HG03457 (cell line): ENCODE measurements at regions not wholly inside any gene's neighbourhood (a gene's known extent, or its start where the extent isn't known, plus 50 kb on each side); places are given as distances from the start of the nearest gene placed in this dataset.

Experiments
- ATAC-seq: cut with Tn5 transposase; IDR thresholded peaks from one replicate; pipeline ENCODE4 v1.9.1; 2021; ENCODE audit warnings: moderate number of reproducible peaks; ENCODE audit not compliant: unreplicated experiment

DNA sequence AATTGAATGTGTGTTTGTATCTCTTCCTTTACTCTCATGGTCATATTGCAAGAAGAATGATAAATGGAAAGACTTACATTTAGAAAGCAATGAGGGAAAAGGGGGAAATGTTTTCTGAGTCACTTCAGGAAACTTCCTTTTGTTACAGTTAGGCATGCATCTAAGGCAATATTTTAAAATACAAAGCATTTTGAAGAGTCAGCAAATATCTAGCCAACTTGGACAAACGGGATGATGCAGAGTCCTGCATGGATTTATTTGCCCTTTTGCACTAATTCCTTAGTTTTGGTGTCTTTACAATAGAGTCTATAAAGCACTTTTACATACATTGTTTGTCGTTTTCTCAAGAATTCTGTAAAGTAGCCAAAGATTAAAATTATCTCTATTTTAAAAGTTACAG, 286.2 kb upstream of the UBE2E2 start:
- ATAC-seq, result no peak

DNA sequence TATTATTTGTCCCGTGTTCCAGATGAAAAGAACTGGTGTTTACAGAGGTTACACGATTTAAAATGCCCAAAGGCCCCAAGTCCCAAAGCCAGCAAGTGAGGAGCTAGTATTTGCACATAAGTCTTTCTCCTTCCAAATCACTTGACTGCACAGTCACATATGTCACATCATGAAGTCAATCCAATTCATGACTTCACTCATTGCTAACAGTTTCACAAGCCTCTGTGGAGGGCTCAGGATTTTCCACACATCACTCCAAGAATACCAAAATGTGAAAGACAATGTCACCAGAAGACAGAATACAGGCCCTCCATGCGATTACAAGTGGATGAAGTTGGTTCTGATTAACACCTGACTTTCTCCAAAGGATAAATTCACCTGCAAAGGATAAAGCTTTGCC, 283.1 kb upstream of the UBE2E2 start:
- ATAC-seq, result no peak

DNA sequence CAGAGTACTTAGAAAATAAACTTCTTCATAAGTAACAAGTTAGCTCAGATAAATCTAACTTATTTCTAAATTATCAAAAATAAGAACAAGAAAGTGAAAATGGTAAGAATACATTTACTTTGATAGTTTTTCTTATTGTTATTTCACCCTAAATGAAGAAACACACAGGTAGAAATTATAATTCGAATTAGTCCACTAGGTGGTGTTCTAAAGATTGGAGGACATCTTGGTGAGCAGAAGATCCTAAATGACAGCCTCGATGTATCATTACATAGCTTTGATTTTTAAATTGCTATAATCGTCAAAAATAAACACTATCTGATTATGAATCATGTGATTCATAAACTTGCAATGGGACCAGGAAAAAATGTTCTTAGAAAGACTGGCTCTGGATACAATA, 280.8 kb upstream of the UBE2E2 start:
- ATAC-seq, result peak; percentile 65

DNA sequence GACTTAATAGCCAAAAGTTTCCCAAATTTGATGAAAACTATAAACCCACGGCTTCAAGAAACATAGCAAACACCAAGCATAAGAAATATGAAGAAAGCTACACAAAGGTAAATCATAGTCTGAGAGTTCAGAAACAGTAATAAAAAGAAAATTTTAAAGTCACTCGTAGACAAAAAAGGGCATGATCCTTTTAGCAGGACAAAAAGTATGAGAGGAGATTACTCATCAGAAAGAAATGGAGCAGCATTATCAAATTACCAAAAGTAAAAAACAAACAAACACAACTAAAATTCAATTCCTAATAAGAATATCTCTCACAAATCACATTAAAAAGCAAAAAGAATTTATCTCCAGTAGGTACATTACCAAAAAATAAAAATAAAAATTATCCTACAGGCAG, 279.4 kb upstream of the UBE2E2 start:
- ATAC-seq, result no peak

DNA sequence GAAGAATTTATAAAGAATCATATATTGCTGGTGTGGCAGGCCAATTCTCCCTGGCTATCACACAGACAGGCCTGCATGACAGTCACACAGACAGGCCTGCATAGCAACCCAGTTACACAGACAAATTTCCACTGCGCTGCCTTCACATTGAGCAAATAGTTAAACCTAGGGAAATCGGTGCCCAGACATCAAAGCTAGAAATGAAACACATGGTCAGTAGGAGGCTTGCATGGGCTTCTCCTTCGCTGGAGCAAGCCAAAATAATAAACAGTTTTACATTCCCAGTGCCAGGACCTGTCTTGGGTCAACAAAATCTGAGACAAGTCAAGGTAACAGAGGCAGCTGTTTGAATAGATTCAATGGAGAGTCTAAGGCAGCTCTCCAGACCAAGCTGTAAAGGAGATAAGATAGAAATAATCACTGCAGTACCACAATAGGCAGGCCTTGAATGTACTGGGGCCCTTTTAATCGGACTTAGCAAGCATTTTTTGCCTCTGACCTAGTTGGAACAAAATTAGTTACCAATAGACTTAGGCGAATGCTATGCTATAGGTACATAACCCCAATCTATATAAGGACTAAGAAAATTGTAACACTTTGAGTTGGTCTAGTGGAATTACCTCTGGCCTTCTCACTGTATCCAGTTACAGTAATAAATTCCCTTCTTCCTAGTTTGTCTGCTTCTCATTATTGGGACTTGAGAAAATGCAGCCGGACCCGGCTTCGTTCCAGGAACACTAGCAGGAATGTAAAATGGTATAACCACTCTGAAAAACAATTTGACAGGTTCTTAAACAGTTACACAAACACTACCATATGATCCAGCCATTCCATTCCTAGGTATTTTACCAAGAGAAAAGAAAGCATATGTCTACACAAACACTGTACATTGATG, 274.7 kb upstream of the UBE2E2 start:
- ATAC-seq, result no peak

DNA sequence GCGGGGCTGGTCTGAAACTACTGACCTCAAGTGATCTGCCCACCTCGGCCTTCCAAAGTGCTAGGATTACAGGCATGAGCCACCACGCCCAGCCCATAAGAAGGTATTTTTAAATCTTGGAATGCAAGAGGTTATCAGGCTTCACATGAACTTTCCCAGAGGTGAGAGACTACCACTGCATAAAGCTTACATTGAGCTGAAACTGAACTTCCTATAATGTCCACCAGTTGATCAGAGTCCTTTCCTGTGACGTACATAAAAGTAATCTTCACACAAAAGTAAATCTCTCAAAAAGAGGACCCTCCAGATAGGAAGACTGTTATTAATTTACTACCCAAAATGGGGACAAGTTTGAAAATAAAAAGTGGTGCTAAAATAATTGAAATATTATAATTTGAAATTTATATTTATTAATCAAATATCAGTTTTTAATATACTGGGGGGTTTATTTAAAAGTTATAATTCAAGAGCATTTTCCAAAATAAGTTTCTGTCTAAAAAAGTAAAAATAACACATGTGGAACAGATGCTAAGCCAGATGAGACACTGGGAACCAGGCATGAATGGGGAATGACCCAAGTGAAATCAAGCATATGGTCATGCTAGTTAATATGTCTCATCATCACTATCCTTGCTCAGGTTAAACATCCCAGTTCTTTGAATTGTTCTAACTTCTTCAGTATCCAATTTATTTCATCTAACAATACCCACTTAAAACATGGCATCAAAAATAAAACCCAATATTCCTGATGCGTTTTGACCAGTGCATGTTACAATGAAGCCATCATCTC, 269.9 kb upstream of the UBE2E2 start:
- ATAC-seq, result no peak

DNA sequence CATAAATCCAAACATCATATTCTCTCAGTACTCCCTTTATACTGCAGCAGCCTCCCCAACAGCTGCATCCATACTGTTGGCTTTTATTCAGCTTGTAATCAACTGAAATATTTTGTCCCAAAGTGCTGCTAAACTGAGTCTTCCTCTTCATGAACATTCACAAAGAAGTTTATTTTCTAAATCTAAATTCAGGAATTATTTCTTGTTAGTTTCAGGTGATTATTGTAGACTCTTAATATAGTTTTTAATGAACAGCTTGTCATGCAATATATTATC, 269.3 kb upstream of the UBE2E2 start:
- no peak for ATAC-seq

DNA sequence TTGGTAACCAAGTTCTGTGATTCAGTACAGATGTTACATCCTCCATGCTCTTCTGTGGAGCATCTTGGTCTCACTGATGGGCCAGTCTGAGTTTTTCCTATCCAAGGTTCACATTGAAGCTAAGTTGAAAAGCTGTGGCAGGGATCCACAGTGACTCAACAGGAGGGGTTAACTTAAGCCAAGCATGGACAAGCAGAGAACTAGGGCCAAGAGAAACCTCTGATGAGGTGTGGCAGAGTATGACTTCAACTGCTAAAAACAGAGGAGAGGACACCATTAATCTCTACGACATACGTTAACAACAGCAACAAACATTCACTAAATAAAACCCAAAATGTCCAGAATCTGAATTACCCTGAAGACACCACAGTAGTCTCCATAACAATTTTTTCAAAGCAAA, 268.1 kb upstream of the UBE2E2 start:
- no peak for ATAC-seq

DNA sequence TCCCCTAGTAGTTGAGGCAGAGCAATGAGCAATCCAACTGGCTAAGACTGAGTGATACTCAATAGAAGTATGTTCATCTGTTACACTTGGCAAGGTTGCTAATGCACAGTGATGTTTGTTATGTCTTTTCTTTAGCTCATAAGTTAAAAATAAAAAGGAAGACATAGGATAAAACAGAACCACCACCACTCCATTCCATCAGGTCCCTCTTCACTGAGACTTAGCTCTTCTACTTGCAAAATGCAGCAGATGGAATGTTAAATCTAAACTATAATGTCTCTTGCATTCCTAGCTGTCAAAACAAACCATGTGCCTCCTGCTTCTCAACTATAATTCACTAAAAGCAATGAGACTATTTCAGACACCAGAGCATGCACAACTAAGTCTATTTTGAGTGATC, 265.6 kb upstream of the UBE2E2 start:
- no peak for ATAC-seq

DNA sequence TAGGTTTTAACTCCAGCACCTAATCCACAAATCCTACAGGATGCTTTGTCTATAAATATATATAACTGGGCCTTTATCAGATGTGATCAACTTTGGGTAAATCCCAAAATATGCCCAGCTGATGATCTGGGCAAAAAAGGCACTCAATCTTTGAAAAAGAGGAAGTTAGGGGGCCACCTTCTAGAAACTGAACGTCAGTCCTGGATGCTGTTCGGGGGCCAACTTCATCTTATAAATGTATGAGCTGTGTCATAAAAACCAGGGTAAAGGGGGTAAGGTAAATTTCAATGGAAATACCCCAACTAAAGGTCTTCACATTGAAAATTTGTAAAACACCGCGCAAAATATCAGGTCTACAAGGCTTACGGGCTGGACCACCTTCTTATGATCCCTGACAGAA, 264.4 kb upstream of the UBE2E2 start:
- no peak for ATAC-seq

DNA sequence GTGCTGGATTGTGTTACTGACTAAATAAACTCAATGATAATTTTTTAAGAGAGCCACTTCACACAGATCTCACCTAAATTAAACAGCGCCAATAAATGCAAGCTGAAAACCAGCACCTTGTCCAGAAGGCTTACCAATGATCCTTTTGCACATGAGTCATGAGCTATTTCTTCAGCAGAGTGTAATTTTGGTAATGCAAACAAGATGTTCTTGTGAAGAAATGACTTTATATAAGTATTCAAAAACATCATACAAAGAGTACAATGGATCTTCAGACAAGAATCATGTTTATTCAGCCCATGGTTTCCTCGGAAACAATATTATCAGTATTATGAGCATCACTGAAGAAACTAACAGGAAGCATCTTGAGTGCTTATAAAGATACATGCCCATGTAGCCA, 263.8 kb upstream of the UBE2E2 start:
- ATAC-seq, result no peak

DNA sequence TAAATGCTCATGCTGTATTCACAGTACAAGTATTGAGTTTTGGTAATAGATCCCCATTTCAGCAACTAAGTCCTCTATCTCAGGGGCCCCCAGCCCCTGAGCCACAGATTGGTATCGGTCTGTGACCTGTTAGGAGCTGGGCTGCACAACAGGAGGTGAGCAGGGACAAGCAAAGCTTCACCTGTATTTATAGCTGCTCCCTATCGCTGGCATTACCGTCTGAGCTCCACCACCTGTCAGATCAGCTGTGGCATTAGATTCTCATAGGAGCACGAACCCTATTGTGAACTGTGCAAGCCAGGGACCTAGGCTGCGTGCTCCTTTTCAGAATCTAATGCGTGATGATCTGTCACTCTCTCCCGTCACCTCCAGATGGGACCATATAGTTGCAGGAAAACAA, 262.8 kb upstream of the UBE2E2 start:
- no peak for ATAC-seq

DNA sequence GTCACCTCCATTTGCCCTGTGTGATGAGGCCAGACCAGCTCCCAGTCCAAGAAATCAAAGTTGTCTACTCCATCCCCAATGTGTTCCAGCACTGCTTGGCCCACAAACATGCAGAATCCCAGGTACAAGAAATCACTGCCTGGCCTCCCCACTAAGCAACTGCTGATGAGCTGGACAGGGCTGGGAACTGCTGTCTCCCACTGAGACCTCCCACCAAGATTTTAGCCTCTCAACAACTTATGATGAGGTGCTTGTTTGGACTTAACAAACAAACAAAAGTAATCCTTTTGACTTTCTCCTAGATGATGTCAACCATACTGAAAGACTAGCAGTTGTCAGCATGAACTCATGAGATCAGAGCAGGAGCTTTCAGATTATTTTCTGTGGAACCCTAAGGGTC, 260.1 kb upstream of the UBE2E2 start:
- ATAC-seq, result no peak

DNA sequence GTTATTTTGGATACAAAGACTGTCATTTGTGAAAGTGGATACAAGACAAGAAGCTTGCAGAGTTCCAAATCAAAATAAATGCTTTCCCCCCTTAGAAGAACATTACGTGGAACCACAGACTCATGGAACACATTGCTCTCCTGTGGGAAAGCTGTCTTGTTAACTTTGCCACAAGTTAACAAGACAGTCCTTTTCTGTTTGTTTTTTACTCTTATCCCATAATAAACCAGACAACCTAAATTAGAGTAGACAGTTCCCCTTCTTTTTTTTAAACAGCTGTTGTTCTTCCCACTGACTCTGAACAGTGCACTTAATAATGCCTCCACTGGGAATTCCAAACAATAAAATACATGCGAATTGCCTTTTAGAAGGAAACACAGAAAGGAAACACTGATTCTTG, 255.3 kb upstream of the UBE2E2 start:
- ATAC-seq, result no peak

DNA sequence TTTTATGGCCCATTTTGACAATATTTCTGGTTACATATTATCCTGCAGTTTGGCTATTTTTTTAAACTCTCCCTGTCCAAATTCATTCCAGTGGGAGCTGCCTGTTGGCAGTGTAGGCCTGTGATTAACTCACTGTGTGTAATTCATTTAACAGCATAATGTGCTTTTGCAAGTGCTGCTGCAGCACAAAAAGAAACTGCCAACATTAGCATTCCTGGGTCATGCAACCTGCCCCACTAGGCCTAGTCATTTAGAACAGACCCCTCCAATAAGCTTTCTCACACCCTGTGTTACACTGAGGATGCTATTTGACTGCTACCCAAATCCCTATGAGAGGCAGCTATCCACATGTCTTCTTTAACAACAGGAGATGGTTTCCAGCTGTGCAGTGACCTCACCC, 251.2 kb upstream of the UBE2E2 start:
- ATAC-seq, result no peak

DNA sequence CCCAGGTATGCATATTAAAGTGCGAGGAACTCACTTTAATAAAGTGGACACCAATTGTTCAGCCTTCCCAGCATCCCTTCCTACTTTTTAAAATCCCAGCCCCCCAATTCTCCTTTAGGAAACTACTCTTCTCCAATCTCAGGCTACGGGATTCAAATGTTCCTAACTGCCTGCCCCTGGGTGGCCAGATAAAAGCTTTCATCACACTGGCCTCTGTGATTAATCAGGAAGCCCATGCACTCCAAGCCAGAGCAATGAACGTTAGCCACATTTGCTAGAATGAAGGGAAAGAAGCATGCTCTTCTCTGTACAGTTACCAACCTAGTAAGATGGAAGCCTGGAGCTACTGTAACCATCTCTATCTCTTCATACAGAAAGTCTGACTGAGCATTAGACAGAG, 250.3 kb upstream of the UBE2E2 start:
- ATAC-seq, result no peak

DNA sequence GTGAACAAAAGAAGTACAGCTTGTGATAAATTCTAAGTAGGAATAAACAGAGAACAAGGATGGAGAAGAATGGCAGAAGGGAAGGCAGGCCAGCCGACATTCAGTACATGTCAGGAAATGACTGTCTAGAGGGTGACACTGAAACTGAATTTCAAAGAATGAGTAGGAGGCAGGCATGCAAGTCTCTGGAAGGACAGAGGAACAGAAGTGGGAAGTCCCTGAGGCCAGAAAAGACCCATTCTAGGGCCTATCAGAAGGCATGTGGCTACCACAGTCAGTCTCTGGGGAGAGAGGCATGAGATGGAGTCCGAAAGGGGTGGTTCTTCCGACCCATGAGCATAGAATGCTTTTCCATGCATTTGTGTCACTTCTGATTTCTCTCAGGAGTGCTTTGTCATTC, 243.5 kb upstream of the UBE2E2 start:
- peak; percentile 98 for ATAC-seq

DNA sequence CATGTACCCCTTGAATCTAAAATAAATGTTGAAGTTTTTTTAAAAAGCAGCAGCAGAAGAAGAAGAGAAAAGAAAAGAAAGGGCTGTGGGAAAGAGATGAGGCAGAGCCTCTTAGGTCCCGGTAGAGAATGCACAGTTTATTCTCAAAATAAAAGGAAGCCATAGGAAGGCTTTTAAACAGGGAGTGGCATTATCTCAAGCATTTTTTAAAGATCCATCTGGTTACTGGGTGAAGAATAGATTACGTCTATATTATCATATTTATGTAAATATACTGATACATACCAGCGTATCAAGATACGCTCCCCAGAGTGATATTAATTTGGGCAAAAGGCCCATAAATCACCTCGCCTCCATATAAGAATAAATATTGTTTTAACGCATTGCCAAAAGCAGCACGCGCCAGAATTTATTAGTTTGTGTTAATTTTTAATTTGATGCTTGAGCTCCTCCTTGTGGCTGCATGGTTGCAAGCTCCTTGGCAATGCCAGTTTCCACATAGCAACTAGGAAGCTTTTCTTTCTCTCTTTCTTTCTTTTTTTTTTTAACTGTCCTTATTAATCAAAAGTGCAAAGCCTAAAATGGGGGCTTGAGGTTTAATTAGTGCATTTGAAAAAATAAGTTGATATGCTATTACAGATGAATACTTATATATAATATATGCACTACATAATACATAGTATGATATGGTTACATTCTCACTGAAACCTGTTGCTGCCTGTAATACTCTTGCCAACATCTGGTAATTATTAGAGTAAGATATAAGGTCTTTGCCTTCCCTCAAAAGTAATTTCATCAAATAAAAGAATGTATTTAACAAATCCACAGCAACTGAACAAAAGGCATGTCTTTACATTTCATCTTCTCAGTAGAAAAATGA, 242.8 kb upstream of the UBE2E2 start:
- no peak for ATAC-seq

DNA sequence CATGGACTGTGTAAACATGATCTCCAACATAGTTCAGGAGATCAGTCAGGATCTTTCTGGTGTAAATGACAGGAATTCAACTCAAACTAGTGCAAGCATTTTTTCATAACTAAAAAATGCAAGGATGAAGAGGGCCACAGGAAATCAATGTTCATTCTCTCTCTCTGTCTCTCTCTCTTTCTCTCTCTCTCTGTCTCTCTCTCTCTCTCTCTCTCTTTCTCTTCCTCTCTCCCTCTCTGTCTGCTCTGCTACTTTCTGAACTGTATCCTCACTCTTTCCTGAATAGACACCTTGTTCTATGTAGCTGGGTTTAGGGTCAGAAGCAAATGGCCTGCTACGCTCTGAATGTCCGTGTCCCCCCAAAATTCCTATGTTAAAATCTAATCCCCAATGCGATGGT, 240.9 kb upstream of the UBE2E2 start:
- no peak for ATAC-seq

DNA sequence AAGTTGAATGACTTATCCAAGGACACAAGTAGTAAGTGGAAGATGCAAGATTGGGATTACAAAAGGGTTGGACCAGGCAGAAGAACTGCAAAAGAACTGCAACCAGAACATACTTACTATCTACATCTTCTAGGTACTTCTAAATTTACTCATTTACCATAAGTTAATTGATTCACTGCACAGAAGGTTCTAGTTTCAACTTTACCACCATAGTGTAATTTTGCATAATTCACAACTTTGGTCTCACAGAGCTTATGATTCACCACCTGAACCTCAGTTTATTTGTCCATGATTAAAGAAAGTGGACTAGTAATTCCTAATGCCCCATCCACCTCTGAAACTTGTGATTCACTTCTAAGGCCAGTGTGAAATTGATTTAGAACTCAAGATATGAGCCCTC, 236.8 kb upstream of the UBE2E2 start:
- ATAC-seq, result no peak

DNA sequence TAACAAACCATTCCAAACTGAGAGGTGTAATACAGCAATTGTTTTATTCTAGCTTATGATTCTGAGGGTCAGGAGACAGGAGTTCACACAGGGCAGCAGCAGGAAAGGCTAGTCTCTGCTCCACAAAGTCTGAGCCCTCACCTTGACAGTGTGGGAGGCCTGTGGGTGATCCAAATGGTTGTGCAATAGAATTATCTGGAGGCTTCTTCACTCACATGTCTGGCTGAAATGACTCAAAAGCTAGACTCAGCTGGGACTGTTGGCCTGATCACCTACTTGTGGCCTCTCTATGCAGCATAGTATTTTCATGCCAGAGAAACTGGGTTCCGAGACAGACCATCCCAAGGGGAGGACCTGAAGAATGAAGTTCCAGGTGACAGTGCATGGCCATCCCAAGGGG, 233.9 kb upstream of the UBE2E2 start:
- no peak for ATAC-seq

DNA sequence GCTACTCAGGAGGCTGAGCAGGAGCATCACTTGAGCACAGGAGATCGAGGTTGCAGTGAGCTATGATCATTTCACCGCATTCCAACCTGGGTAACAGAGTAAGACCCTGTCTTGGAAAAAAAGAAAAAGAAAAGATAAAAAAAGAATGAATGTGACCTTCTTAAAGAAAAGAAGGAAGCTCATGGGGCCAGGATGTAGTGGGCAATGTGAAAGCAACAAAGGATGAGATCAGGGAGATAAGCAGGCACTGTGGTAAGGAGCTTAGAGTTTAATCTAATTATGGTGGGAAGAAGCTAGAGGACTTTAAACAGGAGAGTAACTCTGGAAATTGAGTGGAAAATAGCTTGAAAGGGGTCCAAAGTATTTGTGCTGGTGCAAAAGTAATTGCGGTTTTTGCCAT, 231.6 kb upstream of the UBE2E2 start:
- ATAC-seq, result no peak
